NCI-H2196 treated with DMSO at 0.1 percent for 48 hours (cell line): ENCODE measurements at regions not wholly inside any gene's neighbourhood (a gene's known extent, or its start where the extent isn't known, plus 50 kb on each side); places are given as distances from the start of the nearest gene placed in this dataset.

Source experiments
- DNase-seq: peaks from one replicate; lab custom pipeline; 2025; ENCODE audit not compliant: unreplicated experiment; lab: John Stamatoyannopoulos, UW

GRCh38 chr16:85187447-85187846, 75.2 kb upstream of the CIBAR2 start:
- no peak for DNase-seq

- no peak for DNase-seq
Measured at GRCh38 chr16:85187886-85188285, 75.6 kb upstream of the CIBAR2 start.

GRCh38 chr16:85188822-85189672, 76.8 kb upstream of the CIBAR2 start:
- DNase-seq = no peak

- DNase-seq = no peak
Measured at GRCh38 chr16:85190572-85190971, 78.3 kb upstream of the CIBAR2 start.

GRCh38 chr16:85191341-85191965, 79.2 kb upstream of the CIBAR2 start:
- DNase-seq = no peak

- no peak for DNase-seq
Measured at GRCh38 chr16:85192238-85193114, 80.2 kb upstream of the CIBAR2 start.

- DNase-seq = no peak
Measured at GRCh38 chr16:85193115-85193493, 80.8 kb upstream of the CIBAR2 start.

GRCh38 chr16:85193876-85194275, 81.6 kb upstream of the CIBAR2 start:
- DNase-seq = no peak

GRCh38 chr16:85194307-85195270, 82.3 kb upstream of the CIBAR2 start:
- DNase-seq = no peak

- no peak for DNase-seq
Measured at GRCh38 chr16:85195271-85195647, 83.0 kb upstream of the CIBAR2 start.

- DNase-seq = no peak
Measured at GRCh38 chr16:85195900-85196772, 83.9 kb upstream of the CIBAR2 start.

GRCh38 chr16:85196976-85197375, 84.7 kb upstream of the CIBAR2 start:
- DNase-seq = no peak

GRCh38 chr16:85197611-85198566, 85.6 kb upstream of the CIBAR2 start:
- DNase-seq = no peak

GRCh38 chr16:85199069-85199725, 86.9 kb upstream of the CIBAR2 start:
- no peak for DNase-seq

- no peak for DNase-seq
Measured at GRCh38 chr16:85199880-85200279, 87.6 kb upstream of the CIBAR2 start.

- no peak for DNase-seq
Measured at GRCh38 chr16:85200471-85201278, 88.4 kb upstream of the CIBAR2 start.

- no peak for DNase-seq
Measured at GRCh38 chr16:85201574-85201973, 89.3 kb upstream of the CIBAR2 start.
